Activated naive CD4-positive, alpha-beta T cell treated with Interleukin-2 at 50 U/mL for 16 hours (primary cell): ENCODE measurements at regions not wholly inside any gene's neighbourhood (a gene's known extent, or its start where the extent isn't known, plus 50 kb on each side); places are given as distances from the start of the nearest gene placed in this dataset.

ENCODE experiments used
- DNase-seq: peaks from one replicate; pipeline ENCODE4 v3.0.0-alpha.2; 2020

- no peak for DNase-seq
Observed at GRCh38 chr13:79803296-79803695, 322.3 kb downstream of the NDFIP2 start.

- no peak for DNase-seq
Observed at GRCh38 chr13:79802389-79803085, 321.6 kb downstream of the NDFIP2 start.

- no peak for DNase-seq
Observed at GRCh38 chr13:79799059-79799867, 318.3 kb downstream of the NDFIP2 start.

- DNase-seq = no peak
Observed at GRCh38 chr13:79796136-79796535, 315.2 kb downstream of the NDFIP2 start.

- DNase-seq = no peak
Observed at GRCh38 chr13:79794931-79795330, 314.0 kb downstream of the NDFIP2 start.

GRCh38 chr13:79792716-79793115 lies 311.8 kb downstream of the NDFIP2 start:
- no peak for DNase-seq

GRCh38 chr13:79791471-79792042 lies 310.6 kb downstream of the NDFIP2 start:
- no peak for DNase-seq

- DNase-seq = no peak
Observed at GRCh38 chr13:79786176-79786575, 305.2 kb downstream of the NDFIP2 start.

- DNase-seq = no peak
Observed at GRCh38 chr13:79782541-79783205, 301.7 kb downstream of the NDFIP2 start.

- no peak for DNase-seq
Observed at GRCh38 chr13:79781829-79782540, 301.0 kb downstream of the NDFIP2 start.

GRCh38 chr13:79780240-79780639 lies 299.3 kb downstream of the NDFIP2 start:
- DNase-seq = no peak

GRCh38 chr13:79779761-79780160 lies 298.8 kb downstream of the NDFIP2 start:
- no peak for DNase-seq

GRCh38 chr13:79778741-79779460 lies 297.9 kb downstream of the NDFIP2 start:
- no peak for DNase-seq

- no peak for DNase-seq
Observed at GRCh38 chr13:79777504-79777903, 296.5 kb downstream of the NDFIP2 start.

- DNase-seq = no peak
Observed at GRCh38 chr13:79776531-79777295, 295.8 kb downstream of the NDFIP2 start.

- no peak for DNase-seq
Observed at GRCh38 chr13:79775830-79776229, 294.9 kb downstream of the NDFIP2 start.

- DNase-seq = no peak
Observed at GRCh38 chr13:79772811-79773210, 291.9 kb downstream of the NDFIP2 start.

GRCh38 chr13:79771493-79771892 lies 290.5 kb downstream of the NDFIP2 start:
- no peak for DNase-seq

GRCh38 chr13:79770056-79770455 lies 289.1 kb downstream of the NDFIP2 start:
- no peak for DNase-seq

GRCh38 chr13:79767126-79767525 lies 286.2 kb downstream of the NDFIP2 start:
- DNase-seq = no peak

GRCh38 chr13:79765331-79765730 lies 284.4 kb downstream of the NDFIP2 start:
- no peak for DNase-seq
